NCI-H345 (cell line): ENCODE measurements at regions not wholly inside any gene's neighbourhood (a gene's known extent, or its start where the extent isn't known, plus 50 kb on each side); places are given as distances from the start of the nearest gene placed in this dataset.

ENCODE experiments used
- DNase-seq: peaks from one replicate; lab custom pipeline; 2025; lab: John Stamatoyannopoulos, UW

DNA sequence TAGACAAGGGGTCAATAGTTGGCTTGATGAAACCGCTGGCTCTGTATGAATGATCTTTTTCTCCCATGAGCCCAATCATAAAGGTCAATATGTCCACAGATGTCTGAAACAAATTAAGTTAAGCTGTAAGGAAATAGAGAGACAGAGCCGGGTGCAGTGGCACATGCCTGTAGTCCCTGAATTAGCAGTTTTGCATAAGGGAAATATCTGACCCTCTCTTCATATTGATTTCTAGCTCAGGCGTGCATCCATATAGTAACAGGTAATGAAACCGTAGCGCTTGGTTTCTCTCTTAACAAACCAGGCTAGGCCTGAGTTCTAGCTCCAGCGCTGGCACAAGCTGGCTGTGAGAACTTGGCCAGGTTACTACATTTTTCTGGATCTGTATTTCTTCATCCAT, 118.1 kb upstream of the ERCC6L2 start:
- DNase-seq = no peak

DNA sequence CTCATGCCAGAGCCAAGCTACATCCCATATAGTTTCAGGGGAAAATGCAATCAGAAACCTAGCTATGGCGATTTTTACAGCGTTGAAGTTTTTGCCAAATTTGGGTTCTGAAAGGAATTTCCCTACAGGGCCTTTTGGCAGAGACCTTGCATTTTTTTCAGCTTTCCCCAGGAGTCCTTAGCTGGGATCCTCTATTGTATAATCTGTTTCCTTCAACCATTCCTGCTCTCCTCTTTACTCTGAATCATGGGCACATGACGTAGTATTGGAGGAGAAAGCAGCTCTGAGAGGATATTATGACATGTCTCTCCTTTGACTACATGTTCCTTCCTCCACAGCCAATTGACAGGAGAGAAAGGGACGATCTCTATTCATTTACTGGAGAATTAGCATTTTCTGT, 118.5 kb upstream of the ERCC6L2 start:
- no peak for DNase-seq

DNA sequence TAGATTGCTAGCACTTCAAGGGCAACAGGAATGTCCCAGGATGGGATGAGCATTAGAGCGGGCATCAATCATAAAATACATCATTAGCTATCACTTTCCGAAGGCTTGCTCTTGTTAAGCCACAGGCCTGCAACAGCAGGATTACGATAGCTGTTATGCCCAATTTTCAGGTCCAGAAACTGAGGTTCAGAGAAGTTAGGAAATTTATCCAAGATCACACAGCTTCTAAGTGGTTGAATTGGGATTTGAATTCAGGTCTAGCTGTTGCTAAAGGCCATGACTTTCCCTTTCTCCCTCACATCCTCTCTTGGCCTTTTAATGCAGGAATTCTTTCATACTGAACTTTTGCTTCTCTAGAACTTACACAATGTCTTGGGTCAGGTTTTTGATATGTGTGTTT, 119.4 kb upstream of the ERCC6L2 start:
- no peak for DNase-seq

DNA sequence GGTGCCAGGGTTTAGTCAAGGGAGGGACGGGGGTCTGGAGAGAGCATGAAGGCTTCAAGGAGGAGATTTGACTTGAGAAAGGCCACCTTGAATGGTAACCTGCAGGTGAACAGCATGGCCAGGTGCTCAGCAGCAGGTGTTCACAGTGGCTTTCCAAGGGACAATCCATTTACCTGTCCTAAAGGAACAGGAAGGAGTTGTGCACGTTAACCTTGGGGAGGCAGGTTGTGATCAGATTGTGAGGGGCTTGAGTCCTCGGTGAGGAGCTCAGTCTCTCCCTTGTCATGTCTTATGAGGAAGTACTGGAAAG, 120.1 kb upstream of the ERCC6L2 start:
- no peak for DNase-seq

DNA sequence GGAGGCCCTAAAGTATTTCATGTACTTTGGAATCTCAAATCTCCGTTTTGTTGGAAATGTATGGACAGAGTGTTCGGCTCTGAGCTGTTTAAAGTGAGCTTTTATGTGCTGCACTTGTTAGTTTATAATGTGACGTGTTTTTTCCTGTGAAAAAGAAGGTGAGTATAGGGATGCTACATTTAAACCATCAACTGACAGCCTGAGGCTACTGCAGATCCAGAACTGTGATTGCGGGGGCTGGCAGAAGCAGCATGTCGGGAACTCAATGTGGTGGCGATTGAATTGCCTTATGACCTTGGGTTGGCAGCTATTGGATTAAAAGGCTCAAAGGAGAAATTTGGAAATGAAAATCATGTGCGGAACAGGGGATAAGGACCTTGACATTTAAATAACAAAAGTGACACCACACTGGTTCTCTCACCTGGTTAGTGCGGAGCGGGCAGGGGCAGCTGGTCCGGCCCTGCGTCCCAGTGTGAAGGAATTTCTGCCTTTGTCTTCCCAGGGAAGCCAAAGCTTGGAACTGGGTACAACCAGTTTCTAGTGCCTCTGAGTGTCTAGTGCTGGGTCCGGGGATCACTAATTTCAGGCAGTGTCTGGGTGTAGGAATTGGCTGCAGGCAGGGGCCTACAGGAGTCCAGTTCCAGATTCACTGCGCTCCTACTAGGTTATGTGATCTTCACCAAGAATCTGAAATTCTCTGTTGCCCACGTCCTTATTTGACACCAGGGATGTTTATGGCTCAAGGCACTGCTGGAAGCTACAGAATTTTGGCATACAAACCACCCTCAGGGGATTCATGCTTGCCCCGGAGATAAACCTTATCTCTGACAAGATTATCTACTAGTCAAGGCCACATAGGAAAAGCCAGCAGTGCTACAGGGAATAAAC, 120.7 kb upstream of the ERCC6L2 start:
- no peak for DNase-seq

DNA sequence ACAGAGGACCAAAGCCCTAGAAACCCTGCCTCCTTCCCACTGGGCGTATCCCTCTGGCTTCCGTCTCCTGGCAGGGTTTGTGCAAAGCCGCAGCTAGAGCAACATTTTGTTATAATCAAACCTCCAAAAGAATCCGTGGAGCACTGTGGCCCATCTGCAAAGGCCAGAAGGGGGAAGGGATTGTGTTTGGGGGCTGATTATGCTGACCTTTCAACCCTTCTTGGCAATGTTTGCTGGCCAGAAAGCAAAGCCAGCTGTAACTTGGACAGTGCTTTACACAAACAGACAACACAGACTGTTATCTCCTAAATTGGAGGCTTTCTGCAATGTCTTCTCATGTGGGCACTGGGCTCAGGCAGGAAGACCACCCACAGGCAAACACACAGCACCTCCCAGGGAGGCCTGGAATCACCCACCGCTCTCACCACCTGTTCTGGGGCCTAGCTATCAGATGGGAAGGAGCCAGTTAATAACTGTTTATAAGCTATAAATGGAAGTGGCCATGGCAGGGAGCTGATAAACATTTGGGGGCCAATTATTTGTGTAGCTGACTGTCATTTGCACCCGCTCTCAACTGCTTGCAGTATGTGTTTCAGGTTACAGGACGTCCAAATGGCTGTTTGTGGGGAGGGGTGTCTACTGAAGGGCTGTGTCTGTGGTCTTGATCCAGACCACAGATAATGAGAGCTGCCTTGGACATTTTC, 121.6 kb upstream of the ERCC6L2 start:
- peak; percentile 47 for DNase-seq

DNA sequence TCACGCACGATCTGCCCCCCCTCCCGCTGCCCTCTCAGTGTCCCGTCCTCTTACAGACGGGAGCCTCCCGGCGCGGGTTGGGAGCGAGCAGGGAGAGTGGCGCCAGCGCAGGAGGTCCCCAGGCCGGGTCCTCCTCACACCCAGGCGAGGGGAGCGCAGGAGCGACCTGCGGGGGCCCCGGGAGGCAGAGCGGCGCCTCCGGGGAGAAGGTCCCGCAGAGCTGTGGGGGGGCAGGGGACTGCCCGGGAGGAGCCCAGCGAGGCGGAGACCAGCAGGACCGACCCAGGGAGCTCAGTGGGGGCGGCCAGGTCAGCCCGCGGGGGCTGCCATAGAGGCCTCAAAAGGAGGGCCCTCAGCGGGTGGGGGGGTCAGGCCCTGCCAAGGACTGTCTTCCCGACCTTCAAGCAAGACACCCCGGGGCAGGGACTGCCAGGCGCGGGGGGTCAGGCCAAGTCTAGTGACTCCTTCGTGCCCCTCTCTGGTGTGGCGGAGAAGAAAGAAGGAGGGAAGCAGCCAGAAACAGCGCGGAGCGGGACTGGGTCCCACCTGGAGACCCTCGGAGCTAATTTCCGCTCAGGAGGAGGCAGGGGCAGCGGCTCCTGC, 123.3 kb upstream of the ERCC6L2 start:
- DNase-seq = no peak

DNA sequence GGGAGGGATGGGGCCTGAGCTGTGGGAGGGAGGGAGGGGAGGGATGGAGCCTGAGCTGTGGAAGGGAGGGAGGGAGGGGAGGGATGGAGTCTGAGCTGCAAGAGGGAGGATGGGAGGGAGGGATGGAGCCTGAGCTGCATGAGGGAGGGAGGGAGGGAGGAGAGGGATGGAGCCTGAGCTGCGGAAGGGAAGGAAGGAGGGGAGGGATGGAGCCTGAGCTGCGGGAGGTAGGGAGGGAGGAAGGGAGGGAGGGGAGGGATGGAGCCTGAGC, 124.0 kb upstream of the ERCC6L2 start:
- DNase-seq = no peak

DNA sequence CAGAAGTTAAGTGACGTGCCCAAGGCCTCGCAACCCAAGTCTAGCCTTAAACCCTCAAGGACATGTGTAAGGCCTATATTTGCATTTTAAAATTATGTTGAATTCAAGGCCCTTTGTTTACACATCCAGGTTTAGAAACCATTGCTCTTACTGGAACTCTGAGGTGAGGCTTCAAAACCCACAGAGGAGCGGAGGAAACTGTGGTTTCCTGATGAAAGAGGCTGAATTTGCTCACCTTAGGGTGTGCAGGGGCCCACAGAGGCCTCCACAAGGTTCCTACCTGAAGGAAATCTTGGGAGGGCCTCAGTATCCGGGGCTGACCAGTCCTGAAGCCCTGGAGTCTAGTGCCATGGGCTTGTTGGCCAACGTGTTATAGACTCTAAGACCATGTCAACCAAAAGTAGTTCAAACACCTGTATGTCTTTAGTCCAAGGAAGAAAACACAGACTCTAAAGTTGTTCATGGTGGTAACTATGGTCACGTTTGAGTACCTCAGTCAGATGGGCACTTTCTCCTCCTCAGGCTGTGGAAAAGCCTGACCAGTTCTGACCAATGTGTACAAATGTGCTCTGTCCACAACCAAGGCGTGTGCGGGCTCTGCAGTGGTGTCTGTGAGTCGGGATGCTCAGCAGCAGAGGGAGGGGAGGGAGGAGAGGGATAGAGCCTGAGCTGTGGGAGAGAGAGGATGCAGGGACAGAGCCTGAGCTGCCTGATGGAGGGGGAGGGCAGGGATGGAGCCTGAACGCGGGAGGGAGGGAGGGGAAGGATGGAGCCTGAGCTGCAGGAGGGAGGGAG, 124.6 kb upstream of the ERCC6L2 start:
- DNase-seq = no peak

DNA sequence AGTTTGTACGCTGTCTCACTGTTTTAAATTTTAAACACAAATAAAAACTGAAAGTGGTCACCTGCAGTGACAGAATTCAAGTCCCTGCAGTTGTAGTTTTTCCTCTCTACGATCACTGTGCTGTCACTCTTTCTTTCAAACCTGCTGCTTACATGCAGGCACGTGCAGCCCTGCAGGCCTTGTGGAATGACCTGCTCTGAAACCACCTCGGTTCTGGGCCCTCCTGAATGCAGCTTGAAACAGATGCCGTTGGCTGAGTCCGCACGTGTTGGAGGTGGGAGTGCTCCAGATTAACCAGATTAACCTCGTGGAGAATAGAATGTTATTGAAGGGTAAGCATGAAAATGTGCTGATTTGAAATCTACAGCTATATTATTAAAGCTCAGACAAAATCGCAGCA, 126.0 kb upstream of the ERCC6L2 start:
- DNase-seq = no peak

DNA sequence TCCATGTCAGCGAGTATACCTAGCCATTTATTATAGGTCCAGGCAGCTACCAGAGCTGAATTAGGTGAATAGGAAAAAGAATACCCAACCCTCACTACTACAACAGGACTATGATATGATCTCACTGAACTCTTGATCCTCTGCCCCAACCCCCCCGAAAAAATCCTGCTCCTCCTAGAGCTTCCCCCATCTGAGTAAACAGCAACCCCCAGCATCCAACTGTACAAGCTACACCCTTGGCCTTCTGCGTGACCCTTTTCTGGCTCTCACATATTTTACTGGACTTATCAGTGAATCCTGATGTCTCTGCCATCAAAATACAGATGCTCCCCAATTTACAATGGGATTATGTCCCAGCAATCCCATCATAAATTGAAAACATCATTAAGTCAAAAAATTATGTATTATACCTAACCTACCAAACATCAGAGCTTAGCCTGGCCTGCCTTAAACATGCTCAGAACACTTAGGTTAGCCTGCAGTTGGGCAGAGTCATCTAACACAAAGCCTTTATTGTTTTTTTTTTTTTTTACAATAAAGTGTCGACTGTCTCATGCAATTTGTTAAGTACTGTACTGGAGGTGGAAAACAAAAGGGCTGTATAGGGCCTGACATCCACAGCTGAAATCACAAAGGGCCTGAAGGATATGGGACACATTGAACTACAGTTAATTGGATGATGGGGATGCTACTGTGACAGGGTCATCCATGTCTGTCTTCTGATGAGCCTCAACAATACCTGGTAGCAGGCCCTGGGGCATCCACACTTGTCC, 128.9 kb upstream of the ERCC6L2 start:
- no peak for DNase-seq

DNA sequence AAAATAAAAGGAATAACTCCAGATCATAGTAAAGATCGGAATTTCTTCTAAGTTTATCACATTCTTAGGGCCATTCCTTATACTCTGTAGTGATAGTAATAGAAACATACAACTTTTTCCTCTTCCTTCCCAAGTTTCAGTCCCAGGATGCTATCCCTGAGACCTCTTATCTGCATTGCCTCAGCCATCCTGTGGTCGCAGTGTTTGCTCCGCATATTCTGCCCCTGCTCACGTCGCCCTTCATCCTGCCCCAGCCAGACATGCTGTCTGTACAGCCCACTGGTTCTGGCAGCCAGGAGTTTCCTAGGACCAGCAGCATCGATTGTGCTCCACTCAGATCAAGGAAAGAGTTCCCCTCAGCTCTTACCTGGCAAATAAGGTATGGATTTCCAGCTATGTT, 132.7 kb upstream of the ERCC6L2 start:
- DNase-seq = no peak

DNA sequence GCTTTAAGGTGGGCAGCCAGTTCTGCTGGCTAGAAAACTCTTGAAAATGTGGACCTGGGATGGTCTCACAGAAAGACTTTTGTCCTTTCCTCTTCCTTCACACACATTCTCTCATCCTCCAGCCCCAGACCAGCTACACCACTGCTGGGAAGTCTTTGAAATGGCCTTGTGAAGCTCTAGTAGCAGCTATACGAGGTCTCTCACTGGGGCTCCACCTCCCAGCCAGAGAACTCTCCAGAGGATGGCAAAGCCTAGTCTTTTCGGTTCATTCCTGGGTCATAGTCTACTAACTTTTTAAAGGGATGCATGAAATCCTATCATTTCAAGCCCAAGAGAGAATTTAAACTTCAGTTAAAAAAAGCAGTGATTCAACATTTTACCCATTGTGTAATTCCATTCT, 133.9 kb upstream of the ERCC6L2 start:
- no peak for DNase-seq

DNA sequence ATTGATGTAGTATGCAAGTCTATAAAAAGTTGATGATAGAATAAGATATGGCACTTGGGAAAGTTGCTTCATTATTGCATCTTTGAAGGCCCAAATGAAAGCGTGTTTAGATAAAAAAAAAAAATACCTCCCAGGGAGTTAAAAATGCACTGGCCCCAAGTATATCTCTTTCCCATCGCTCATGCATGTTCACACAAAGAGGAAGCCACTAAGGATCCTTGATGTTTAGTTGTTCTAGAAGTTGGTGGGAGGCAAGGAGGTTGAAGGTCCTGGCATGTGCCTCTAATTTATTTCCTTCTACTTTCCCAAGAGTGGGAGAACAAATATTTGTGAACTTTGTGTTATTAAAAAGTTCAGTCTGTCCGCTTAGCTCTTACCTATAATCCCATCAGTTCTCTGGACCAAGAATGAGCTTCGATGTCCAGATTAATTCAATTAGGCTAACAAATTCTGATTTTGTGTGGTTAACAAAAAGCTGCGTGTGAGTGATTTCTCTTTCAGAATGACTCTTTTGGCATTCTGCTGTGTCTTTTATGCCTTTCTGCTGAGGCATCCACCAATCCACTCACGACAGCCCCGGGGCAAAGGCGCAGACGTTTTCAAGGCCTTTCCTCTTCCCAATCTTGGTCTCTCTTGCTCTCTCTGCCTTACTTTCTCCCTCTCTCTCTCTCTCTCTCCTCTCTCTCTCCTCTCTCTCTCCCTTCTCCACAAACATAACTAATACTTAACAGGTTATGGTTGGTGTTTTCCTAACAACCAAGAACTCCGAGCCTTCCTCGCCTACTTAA, 135.1 kb upstream of the ERCC6L2 start:
- no peak for DNase-seq

DNA sequence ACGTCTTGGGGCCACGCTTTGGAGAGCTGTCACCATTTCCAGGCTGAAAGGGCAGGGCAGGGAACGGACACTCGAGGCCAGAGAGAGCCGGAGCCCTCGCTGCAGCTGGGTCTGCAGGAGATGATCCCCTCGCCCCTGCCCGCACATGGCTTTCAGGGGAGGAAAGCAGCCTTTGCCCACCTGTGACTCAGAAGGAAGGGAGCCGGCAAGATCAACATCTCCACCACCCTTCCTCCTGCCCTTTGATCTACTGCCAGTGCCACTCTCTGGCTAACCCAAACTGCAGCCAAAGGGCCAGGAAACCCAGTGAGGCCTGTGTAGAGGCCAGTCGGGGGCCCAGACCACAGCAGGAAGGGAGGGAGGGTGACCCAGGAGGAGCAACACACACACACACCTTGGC, 137.1 kb upstream of the ERCC6L2 start:
- no peak for DNase-seq

DNA sequence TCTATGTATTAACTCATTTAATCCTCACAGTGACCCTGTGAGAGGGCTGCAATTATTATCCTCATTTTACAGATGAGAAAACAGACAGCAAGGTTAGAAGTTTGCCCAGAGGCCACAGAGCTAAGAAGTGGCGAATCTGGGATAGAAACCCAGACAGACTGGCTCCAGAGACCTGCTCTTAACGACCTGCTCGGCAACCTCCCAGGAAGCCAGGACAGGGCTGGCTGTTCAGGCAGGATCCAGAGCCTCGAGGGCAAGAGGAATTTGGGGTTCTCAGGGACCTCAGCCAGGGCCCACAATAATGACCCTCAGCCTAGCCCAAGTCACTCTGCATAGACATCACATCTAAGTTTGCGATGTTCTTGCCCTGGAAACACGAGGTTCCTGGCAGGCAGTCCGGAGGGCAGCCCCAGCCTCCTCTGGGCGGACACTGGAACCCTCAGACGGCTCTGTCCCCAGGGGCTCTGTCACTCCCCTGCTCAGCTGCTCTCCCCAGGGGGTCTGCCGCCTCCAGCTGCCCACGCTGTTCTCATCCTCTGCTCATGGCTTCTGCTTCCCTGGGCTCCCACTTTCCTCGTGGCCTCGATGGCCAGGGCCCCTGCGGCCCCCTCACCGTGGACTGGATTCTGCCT, 138.5 kb upstream of the ERCC6L2 start:
- DNase-seq = no peak

DNA sequence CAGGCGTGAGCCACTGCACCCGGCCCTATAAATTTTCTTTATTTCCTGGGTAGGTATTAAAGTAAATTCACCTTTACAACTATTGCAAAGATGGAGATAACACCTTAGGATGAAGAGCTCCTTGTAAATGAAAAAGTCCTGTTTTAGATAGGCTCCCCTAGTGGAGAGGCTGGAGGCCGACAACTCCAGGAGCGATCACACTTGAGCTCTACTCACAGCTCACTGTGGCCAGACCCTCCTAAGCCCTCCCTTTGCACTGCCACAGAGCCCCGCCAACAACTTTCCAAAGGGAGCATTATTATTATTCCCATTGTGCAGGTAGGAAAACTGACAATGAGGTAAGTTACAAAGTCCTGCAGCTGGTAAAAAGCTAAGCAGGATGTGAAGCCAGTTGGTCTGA, 139.1 kb upstream of the ERCC6L2 start:
- no peak for DNase-seq

DNA sequence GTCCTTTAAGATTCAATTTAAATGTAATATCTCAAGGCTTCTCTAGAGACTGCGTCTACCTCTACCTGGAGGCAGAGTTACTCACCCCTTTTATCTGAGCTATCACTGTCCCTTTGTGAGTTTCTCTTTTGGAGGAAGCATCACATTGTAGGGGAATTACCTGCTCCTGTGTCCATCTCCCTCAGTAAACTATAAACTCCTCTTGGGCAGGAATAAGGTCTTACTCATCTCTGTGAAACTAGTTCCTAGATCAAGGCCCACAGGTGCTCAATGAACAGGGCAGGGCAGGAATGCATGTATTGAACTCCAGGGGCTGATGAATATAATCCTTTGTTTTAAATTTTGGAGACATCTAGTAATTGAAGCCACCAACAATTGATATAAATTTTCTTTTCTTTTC, 139.8 kb upstream of the ERCC6L2 start:
- no peak for DNase-seq

DNA sequence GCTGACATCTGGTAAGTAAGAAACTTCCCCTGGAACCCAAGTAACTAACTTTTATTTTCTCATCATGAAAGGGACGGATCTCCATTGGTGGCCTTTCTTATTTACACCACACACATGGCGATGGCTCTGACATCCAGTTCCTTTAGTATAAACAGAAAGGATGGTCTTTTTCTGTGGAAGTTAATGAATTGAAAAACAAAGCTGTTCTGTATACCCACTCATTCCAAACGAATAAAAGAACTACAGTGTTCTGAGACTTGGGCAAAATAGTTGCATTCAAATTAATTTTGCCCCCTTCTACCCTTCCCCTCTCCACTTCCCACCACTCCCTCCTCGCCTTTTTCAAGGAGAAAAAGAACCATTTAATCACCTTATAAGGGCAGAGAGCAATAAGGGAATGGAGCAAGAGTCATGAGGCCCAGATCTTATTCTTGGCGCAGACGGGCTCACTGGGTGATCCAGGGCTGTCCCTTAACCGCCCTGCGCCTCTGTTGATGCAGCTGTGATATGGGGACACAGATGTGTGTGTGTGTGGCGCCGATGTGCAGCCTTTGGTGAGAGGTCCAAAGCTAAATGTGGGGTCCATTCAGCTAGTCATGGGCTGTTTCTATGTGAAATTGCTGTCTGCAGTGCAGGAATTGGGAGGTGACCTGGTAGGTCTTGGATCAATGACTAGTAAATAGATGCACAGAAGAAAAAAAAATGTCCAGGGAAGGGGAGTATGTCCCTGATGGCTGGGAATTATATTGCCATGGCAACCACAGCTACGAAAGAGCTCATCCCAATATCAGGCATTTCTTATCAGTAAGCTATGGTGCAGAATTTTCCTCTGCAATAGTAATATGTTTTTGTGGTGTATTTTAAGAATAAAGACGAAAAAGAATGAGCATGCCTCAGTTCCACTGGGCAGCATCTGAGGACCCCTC, 141.5 kb upstream of the ERCC6L2 start:
- no peak for DNase-seq
